ENCODE measurements at regions not wholly inside any gene's neighbourhood (a gene's known extent, or its start where the extent isn't known, plus 50 kb on each side); places are given as distances from the start of the nearest gene placed in this dataset.

DNA sequence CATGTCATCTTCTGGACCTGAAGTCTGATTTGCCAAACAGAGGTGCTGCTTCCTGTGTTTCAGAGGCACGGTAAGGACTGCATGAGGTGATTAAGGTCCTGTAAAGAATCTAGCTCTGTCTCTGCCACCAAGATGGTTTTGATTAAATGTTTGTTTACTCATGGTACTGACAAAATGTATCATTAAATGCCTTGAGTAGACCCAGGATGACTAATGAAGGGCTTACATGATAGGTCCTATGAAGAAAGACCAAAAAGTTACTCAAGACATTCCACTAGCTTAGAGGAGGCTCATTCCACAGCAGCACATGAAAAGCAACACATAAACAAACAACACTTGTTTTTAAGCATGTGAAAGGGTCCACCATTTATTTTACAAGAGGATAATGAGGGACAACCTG, 100.9 kb downstream of the BOD1 start:
- TF ChIP-seq POLR2A (IDR thresholded peaks at IDR 0.05) = no peak
- TF ChIP-seq, protein P1, sequence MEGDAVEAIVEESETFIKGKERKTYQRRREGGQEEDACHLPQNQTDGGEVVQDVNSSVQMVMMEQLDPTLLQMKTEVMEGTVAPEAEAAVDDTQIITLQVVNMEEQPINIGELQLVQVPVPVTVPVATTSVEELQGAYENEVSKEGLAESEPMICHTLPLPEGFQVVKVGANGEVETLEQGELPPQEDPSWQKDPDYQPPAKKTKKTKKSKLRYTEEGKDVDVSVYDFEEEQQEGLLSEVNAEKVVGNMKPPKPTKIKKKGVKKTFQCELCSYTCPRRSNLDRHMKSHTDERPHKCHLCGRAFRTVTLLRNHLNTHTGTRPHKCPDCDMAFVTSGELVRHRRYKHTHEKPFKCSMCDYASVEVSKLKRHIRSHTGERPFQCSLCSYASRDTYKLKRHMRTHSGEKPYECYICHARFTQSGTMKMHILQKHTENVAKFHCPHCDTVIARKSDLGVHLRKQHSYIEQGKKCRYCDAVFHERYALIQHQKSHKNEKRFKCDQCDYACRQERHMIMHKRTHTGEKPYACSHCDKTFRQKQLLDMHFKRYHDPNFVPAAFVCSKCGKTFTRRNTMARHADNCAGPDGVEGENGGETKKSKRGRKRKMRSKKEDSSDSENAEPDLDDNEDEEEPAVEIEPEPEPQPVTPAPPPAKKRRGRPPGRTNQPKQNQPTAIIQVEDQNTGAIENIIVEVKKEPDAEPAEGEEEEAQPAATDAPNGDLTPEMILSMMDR (IDR thresholded peaks at IDR 0.05) = no peak
- TF ChIP-seq POLR2AphosphoS5 (IDR thresholded peaks at IDR 0.05) = no peak
- TF ChIP-seq EP300 (IDR thresholded peaks at IDR 0.05) = no peak
- no peaks in the 10 kb centered on the region for H3K36me3 ChIP-seq
- no peaks in the 10 kb centered on the region for H3K4me1 ChIP-seq
- DNase-seq (ENCODE audit: low spot score in 2 of 2) = no peak
- H3K27me3 ChIP-seq = no peaks in the 10 kb centered on the region
- 25% methylated on average over 1 of the region's 1 CpG for WGBS
- no peaks in the 10 kb centered on the region for H3K9me3 ChIP-seq
- H3K4me3 ChIP-seq = no peak overlapping the region
- H3K27ac ChIP-seq = no peak overlapping the region

DNA sequence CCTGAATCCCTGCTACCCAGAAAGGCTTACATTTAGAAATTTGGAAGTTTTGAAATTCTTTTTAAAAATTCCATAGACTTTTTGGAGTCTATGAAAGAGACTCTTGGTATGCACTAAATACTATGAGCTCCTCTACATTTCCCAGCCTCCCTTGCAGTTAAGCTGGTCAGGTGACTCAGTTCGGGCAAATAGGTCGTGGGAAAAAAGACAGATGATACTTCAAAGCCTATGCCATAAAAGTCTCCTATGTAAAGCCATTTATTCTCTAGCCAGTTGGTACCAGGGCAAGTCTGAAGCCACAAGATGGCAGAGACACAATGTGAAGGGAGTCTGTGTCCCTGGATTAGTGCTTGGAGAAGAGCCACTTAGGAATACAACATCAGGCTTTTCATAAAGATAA, 101.8 kb downstream of the BOD1 start:
- H3K36me3 ChIP-seq = no peaks in the 10 kb centered on the region
- no peaks in the 10 kb centered on the region for H3K27me3 ChIP-seq
- no peaks in the 10 kb centered on the region for H3K9me3 ChIP-seq
- DNase-seq (ENCODE audit: low spot score in 2 of 2) = no peak
- 90% methylated on average over 2 of the region's 2 CpGs for WGBS
- no peak for TF ChIP-seq POLR2AphosphoS5 (IDR thresholded peaks at IDR 0.05)
- TF ChIP-seq, protein P1 (IDR thresholded peaks at IDR 0.05) = no peak
- no peak for TF ChIP-seq POLR2A (IDR thresholded peaks at IDR 0.05)
- no peak for TF ChIP-seq EP300 (IDR thresholded peaks at IDR 0.05)
- H3K27ac ChIP-seq = no peak overlapping the region
- H3K4me1 ChIP-seq = no peaks in the 10 kb centered on the region
- H3K4me3 ChIP-seq = no peak overlapping the region

DNA sequence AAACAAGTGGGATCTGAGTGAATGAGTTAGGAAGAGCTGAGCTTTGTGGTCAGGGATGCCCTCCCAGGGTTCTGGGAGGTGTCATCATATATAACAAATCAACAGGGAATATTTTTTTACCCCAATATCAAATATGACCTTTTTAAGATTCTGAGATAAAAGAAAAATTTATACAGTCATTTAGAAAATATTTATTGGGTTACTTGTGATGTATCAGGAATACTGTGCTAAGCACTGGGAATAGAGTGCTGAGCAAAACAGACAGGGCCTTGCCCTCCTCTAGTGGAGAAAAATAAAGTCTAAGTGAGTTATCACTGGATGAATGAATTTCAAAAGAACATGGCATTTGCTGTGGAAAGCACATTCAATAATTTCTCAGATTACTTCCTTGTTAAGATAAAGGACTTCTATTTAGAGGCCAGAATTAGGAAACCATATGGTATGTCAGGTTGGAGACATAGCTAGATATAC, 102.9 kb downstream of the BOD1 start:
- Histone ChIP-seq H3K4me1 (no peaks in the 10 kb centered on the region), H3K4me3 (no peak overlapping the region), H3K36me3 (no peaks in the 10 kb centered on the region), H3K27me3 (no peaks in the 10 kb centered on the region), H3K9me3 (no peaks in the 10 kb centered on the region), H3K27ac (no peak overlapping the region)
- DNase-seq (ENCODE audit: low spot score in 2 of 2) = no peak
- TF ChIP-seq, protein P1 (IDR thresholded peaks at IDR 0.05) = no peak
- TF ChIP-seq POLR2AphosphoS5 (IDR thresholded peaks at IDR 0.05) (no peak), POLR2A (IDR thresholded peaks at IDR 0.05) (no peak), EP300 (IDR thresholded peaks at IDR 0.05) (no peak)

DNA sequence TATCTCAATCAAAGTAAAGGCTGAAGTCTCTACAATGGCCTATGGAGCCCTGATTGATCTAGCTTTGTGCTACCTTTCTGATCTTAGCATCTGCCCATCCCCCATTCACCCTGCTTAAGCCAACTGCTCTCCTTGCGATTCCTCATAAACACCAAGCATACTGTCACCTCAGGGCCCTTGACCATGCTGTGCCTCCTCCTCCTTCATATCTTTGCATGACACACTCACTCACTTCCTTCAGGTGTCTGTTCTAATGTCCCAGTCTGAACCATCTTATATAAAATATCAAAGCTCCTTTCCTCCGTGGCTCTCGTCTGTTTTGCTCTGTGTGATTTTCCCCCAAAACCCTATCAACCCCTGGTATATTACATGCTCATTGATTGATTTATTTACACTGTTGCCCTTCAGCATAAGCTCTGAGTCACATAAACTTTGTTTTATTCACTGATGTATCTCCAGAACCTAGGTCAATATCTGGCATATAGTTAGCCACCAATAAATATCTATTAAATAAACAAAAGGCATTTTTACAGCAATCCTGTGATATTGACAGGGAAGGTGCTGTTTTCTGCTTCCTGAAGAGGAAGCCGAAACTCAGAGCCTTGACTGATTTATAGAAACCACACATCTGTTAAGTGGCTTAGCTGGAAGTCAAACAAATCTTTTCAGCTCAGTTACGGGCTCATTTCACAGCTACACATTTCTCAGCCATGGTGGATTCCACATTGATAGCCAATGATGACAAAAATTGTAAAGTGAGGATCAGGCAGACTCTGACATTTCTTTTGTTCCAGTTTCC, 103.6 kb downstream of the BOD1 start:
- Histone ChIP-seq H3K4me1 (no peaks in the 10 kb centered on the region), H3K36me3 (no peaks in the 10 kb centered on the region), H3K9me3 (no peaks in the 10 kb centered on the region), H3K27ac (no peak overlapping the region), H3K4me3 (no peak overlapping the region), H3K27me3 (no peaks in the 10 kb centered on the region)
- 77% methylated on average over 5 of the region's 5 CpGs for WGBS
- TF ChIP-seq POLR2A (IDR thresholded peaks at IDR 0.05) (no peak), POLR2AphosphoS5 (IDR thresholded peaks at IDR 0.05) (no peak)
- TF ChIP-seq, protein P1 (IDR thresholded peaks at IDR 0.05) = no peak
- DNase-seq (ENCODE audit: low spot score in 2 of 2) = no peak

DNA sequence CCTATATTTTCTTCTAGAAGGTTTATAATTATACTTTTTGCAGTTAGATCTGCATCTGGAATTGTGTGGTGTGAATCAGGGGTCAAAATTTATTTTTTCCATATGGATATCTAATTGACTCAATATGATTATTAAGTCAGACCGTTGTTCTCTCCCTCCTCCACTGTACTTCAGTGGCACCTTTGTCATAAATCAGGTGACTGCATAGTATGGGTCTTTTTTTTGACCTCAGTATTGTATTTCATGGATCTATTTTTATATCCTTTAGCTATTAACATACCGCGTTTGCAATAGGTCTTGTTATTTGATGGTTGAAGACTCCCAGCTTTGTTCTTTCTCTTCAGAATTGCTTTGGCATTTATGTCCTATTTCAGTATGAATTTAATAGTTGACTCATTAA, 107.4 kb downstream of the BOD1 start:
- no peak overlapping the region for H3K27ac ChIP-seq
- H3K4me3 ChIP-seq = no peak overlapping the region
- TF ChIP-seq EP300 (IDR thresholded peaks at IDR 0.05) = no peak
- no peak for TF ChIP-seq POLR2A (IDR thresholded peaks at IDR 0.05)
- TF ChIP-seq, protein P1 (IDR thresholded peaks at IDR 0.05) = no peak
- TF ChIP-seq POLR2AphosphoS5 (IDR thresholded peaks at IDR 0.05) = no peak
- no peaks in the 10 kb centered on the region for H3K27me3 ChIP-seq
- H3K4me1 ChIP-seq = no peaks in the 10 kb centered on the region
- no peak for DNase-seq (ENCODE audit: low spot score in 2 of 2)
- no peaks in the 10 kb centered on the region for H3K36me3 ChIP-seq
- 65% methylated on average over 3 of the region's 3 CpGs for WGBS
- H3K9me3 ChIP-seq = peaks cover 5% of the 10 kb centered on the region
